ENCODE measurements at regions not wholly inside any gene's neighbourhood (a gene's known extent, or its start where the extent isn't known, plus 50 kb on each side); places are given as distances from the start of the nearest gene placed in this dataset.

DNA sequence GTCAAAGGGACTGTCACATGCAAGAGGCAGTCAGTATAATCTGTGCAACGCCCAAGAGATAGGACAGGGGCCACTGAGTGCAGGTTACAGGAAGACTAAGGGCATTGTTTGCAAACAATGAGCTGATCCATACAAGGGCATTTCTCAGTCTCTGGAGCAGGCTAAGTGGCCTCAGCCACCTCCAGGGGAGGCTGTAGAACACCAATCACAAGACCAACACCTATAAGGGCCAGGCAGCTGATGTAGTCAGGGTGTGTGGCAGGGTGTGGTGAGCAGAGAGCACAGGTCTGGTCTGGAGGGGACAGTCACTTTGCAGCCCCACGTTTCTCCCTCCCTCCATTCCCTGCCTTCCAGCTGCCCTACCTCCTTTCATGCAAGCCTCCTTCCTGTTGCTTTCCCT is 83.2 kb upstream of the ADRA1B start:
- H3K4me3 ChIP-seq, result no peak overlapping the region
- no peaks in the 10 kb centered on the region for H3K4me1 ChIP-seq (replicated peaks in 1 of 2; ENCODE audit: control insufficient read depth in 2 of 2, insufficient read depth in 2 of 2, low read length in 2 of 2)
- H3K4me2 ChIP-seq (ENCODE audit: insufficient read depth, low read length), result no peak overlapping the region
- H3K9me3 ChIP-seq (replicated peaks; ENCODE audit: control insufficient read depth, insufficient read depth, low read depth, low read length), result no peaks in the 10 kb centered on the region
- no peak overlapping the region for H3K27ac ChIP-seq (ENCODE audit: extremely low read depth, low read depth, low read length)
- ATAC-seq (no peak), DNase-seq (ENCODE audit: extremely low read depth in 1 of 4, low spot score in 3 of 4) (no peak), FAIRE-seq (no peak)
- H4K20me1 ChIP-seq (replicated peaks; ENCODE audit: control insufficient read depth, insufficient read depth, low read length), result no peaks in the 10 kb centered on the region
- WGBS (ENCODE audit: insufficient coverage, low coverage, missing lambda C conversion rate), result 0% methylated on average over 2 of the region's 2 CpGs
- in situ Hi-C loops (cut with MboI), result no loop called here
- no TSS peak for BruUV-seq (replicated peaks)
- H3K27me3 ChIP-seq (ENCODE audit: control insufficient read depth in 2 of 2, insufficient read depth in 2 of 2, low read length in 2 of 2), result no peaks in the 10 kb centered on the region; a peak in 1 of 5 replicates
- no peaks in the 10 kb centered on the region for H3K36me3 ChIP-seq (ENCODE audit: control insufficient read depth, insufficient read depth, low read length)
- intact Hi-C loops (cut with micrococcal nuclease), result no loop called here
- ChIA-PET CTCF (ENCODE audit: low intra/inter-chr PET ratio) (no interaction called here), POLR2A (interaction anchor here (0.8 kb wide), 1 partner anchor 14 kb away, joined by 3 read pairs; no protein-coding TSS in a partner anchor)
- TF ChIP-seq PRMT5 (CRISPR knock-in tag; IDR thresholded peaks at IDR 0.05), result no peak
- TF ChIP-seq, protein P1, sequence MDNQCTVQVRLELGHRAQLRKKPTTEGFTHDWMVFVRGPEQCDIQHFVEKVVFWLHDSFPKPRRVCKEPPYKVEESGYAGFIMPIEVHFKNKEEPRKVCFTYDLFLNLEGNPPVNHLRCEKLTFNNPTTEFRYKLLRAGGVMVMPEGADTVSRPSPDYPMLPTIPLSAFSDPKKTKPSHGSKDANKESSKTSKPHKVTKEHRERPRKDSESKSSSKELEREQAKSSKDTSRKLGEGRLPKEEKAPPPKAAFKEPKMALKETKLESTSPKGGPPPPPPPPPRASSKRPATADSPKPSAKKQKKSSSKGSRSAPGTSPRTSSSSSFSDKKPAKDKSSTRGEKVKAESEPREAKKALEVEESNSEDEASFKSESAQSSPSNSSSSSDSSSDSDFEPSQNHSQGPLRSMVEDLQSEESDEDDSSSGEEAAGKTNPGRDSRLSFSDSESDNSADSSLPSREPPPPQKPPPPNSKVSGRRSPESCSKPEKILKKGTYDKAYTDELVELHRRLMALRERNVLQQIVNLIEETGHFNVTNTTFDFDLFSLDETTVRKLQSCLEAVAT (IDR thresholded peaks at IDR 0.05), result no peak
- no peak overlapping the region for H3K9ac ChIP-seq (ENCODE audit: insufficient read depth in 1 of 2, low read depth in 2 of 2, low read length in 2 of 2)
- H3K9me1 ChIP-seq (ENCODE audit: control insufficient read depth, insufficient read depth, low read length), result no peaks in the 10 kb centered on the region
- no peak overlapping the region for H2AFZ ChIP-seq (ENCODE audit: low read depth, low read length)
- H3K79me2 ChIP-seq (ENCODE audit: control insufficient read depth, insufficient read depth, low read length), result no peaks in the 10 kb centered on the region

DNA sequence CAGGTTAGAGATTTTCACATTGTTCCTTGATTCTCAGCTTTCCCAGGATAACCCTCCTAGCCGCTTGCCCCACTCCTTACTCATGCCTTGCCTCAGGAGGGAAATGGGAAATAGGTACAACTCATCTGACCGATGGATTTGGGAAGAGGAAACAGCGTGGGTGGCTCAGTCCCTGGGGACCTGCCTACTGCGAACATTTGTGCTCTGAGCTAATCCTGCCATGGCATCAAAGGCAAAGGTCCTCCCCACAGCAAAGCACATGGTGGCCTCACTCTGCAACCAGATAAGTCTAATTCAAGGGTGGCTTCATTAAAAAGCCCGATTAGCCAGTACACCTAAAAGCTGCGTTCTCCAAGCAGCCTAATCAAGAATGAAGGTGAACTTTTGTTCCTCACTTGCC is 82.4 kb upstream of the ADRA1B start:
- Histone ChIP-seq H3K4me2 (ENCODE audit: insufficient read depth, low read length) (no peak overlapping the region), H3K27me3 (ENCODE audit: control insufficient read depth in 2 of 2, insufficient read depth in 2 of 2, low read length in 2 of 2) (no peaks in the 10 kb centered on the region; a peak in 1 of 5 replicates), H3K4me3 (no peak overlapping the region), H3K27ac (ENCODE audit: extremely low read depth, low read depth, low read length) (no peak overlapping the region), H3K4me1 (replicated peaks in 1 of 2; ENCODE audit: control insufficient read depth in 2 of 2, insufficient read depth in 2 of 2, low read length in 2 of 2) (no peaks in the 10 kb centered on the region), H2AFZ (ENCODE audit: low read depth, low read length) (no peak overlapping the region), H3K9me3 (replicated peaks; ENCODE audit: control insufficient read depth, insufficient read depth, low read depth, low read length) (no peaks in the 10 kb centered on the region), H3K9ac (ENCODE audit: insufficient read depth in 1 of 2, low read depth in 2 of 2, low read length in 2 of 2) (no peak overlapping the region), H3K79me2 (ENCODE audit: control insufficient read depth, insufficient read depth, low read length) (no peaks in the 10 kb centered on the region), H4K20me1 (replicated peaks; ENCODE audit: control insufficient read depth, insufficient read depth, low read length) (no peaks in the 10 kb centered on the region), H3K36me3 (ENCODE audit: control insufficient read depth, insufficient read depth, low read length) (no peaks in the 10 kb centered on the region), H3K9me1 (ENCODE audit: control insufficient read depth, insufficient read depth, low read length) (no peaks in the 10 kb centered on the region)
- no peak for DNase-seq (ENCODE audit: extremely low read depth in 1 of 4, low spot score in 3 of 4)
- FAIRE-seq, result no peak
- POLR2A ChIA-PET, result no interaction called here
- CTCF ChIA-PET (ENCODE audit: low intra/inter-chr PET ratio), result no interaction called here
- ATAC-seq, result no peak
- no TSS peak for BruUV-seq (replicated peaks)
- in situ Hi-C loops (cut with MboI), result no loop called here
- WGBS (ENCODE audit: insufficient coverage, low coverage, missing lambda C conversion rate), result 0% methylated on average over 6 of the region's 6 CpGs
- intact Hi-C loops (cut with micrococcal nuclease), result no loop called here
- TF ChIP-seq ZNF324 (CRISPR knock-in tag; IDR thresholded peaks at IDR 0.05), result no peak
- TF ChIP-seq, protein P2, sequence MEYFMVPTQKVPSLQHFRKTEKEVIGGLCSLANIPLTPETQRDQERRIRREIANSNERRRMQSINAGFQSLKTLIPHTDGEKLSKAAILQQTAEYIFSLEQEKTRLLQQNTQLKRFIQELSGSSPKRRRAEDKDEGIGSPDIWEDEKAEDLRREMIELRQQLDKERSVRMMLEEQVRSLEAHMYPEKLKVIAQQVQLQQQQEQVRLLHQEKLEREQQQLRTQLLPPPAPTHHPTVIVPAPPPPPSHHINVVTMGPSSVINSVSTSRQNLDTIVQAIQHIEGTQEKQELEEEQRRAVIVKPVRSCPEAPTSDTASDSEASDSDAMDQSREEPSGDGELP (CRISPR knock-in tag; IDR thresholded peaks at IDR 0.05; ENCODE audit: borderline replicate concordance), result no peak
- TF ChIP-seq U2AF2 (optimal IDR thresholded peaks at IDR 0.05; ENCODE audit: low read depth, low read length), result no peak
- TF ChIP-seq GTF2A2 (tag; IDR thresholded peaks at IDR 0.05), result no peak
- TF ChIP-seq TSHZ1 (CRISPR knock-in tag; IDR thresholded peaks at IDR 0.05), result no peak
- TF ChIP-seq ZNF707 (CRISPR knock-in tag; conservative IDR thresholded peaks at IDR 0.05), result no peak
- TF ChIP-seq MYNN (IDR thresholded peaks at IDR 0.05), result no peak
- no peak for TF ChIP-seq MYNN (CRISPR knock-in tag; IDR thresholded peaks at IDR 0.05)
- TF ChIP-seq STAT5A (IDR thresholded peaks at IDR 0.05; ENCODE audit: borderline replicate concordance, low read length), result no peak
- TF ChIP-seq ZNF644 (tag; IDR thresholded peaks at IDR 0.05; ENCODE audit: low read depth), result no peak
- no peak for TF ChIP-seq BHLHE40 (IDR thresholded peaks at IDR 0.05; ENCODE audit: low read length)
